ENCODE measurements at regions not wholly inside any gene's neighbourhood (a gene's known extent, or its start where the extent isn't known, plus 50 kb on each side); places are given as distances from the start of the nearest gene placed in this dataset.
A peak's percentile ranks its signal among the peaks of the same experiment; 100 is the strongest.

DNA sequence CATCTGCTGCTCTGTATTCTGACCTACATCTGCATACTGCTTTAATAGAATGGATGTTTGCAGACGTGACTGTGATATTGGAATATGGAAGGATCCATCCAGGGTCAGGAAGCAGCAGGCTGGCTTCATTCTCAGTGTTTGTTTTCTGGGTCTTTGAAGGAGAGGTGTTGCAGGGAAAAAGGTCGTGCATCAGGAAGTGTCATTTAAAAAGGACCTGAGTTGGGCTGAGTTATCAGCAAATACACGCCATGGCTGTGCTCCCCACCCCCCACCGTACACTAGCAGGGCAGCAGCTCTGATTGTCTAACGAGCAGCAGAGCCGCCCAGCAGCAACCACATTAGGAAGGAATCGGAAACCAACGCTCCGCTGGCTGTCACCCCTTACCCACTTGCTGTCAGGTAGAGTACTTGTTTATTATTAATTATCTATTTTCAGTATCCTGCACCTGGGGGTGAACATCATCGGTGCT lies 63.1 kb upstream of the STEAP1B start:
- peak overlapping the region; percentile 19 to 91 (median 82) for H3K27ac ChIP-seq
- H3K27me3 ChIP-seq = peaks cover 0 to 12% (median 0%) of the 10 kb centered on the region in 7 donors
- peak overlapping the region in 9 of 10 donors; percentile 29 to 55 (median 48) for H3K4me3 ChIP-seq
- intact Hi-C loops (cut with DNase I) = loop anchor here in 8 of 10 donors (1.0 to 10.0 kb wide), 8 partner anchors 26 to 452 kb away; partner anchors contain the start of genes IL6 (in 4 of the 8) and HYCC1 (in 1 of the 8)
- ATAC-seq (peak in 6 of 8 donors; percentile 31 to 53 (median 40)), DNase-seq (peak in 1 of 2 donors; percentile 44)
- no peaks in the 10 kb centered on the region for H3K9me3 ChIP-seq
- TF ChIP-seq, protein P1, sequence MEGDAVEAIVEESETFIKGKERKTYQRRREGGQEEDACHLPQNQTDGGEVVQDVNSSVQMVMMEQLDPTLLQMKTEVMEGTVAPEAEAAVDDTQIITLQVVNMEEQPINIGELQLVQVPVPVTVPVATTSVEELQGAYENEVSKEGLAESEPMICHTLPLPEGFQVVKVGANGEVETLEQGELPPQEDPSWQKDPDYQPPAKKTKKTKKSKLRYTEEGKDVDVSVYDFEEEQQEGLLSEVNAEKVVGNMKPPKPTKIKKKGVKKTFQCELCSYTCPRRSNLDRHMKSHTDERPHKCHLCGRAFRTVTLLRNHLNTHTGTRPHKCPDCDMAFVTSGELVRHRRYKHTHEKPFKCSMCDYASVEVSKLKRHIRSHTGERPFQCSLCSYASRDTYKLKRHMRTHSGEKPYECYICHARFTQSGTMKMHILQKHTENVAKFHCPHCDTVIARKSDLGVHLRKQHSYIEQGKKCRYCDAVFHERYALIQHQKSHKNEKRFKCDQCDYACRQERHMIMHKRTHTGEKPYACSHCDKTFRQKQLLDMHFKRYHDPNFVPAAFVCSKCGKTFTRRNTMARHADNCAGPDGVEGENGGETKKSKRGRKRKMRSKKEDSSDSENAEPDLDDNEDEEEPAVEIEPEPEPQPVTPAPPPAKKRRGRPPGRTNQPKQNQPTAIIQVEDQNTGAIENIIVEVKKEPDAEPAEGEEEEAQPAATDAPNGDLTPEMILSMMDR (IDR thresholded peaks at IDR 0.05) = no peak
- H3K4me1 ChIP-seq = peaks cover 13 to 69% (median 65%) of the 10 kb centered on the region in 9 donors
- H3K36me3 ChIP-seq = no peaks in the 10 kb centered on the region
- WGBS, 2 donors = 22 to 25% methylated on average over 10 of the region's 10 CpGs

DNA sequence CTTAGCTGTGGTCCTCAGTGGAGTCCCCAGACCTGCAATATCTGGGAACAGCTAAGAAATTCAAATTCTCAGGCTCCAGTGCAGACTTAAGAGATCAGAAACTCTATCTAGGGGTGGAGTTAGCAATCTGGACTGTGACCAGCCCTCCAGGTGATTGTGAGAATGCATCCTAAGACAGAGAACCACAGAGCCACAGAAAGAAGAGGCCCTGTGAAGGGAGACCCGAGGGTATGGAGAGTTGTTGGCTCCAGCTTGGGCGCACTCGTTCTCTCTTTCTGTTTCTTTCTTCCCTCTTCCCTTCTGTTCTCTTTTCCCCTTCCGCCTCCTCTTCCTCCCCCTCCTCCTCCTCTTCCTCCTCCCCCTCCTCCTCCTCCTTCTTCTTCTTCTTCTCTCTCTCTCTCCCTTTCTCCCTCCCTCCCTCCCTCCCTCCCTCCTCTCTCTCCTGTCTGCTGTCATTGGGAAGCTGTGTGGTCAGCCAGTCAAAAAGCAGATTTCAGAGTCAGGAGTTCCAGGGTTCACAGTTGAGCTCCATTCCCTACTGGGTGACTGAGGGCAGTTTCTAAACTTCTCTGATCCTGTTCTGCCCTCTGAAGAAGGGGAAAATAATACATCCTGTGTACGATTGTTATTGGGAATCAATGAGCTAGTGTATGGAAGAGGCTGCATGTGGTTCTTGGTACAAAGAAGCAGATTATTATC lies 62.1 kb upstream of the STEAP1B start:
- peaks cover 0 to 12% (median 0%) of the 10 kb centered on the region in 7 donors for H3K27me3 ChIP-seq
- no peaks in the 10 kb centered on the region for H3K36me3 ChIP-seq
- TF ChIP-seq, protein P1 (IDR thresholded peaks at IDR 0.05) = no peak
- peak overlapping the region in 4 of 10 donors; percentile 1 to 24 (median 10) for H3K4me3 ChIP-seq
- ATAC-seq (no peak), DNase-seq (no peak)
- H3K4me1 ChIP-seq = peaks cover 13 to 69% (median 65%) of the 10 kb centered on the region in 9 donors
- H3K27ac ChIP-seq = peak overlapping the region in 9 of 10 donors; percentile 72 to 93 (median 85)
- intact Hi-C loops (cut with DNase I) = loop anchor here in 8 of 10 donors (1.0 to 10.0 kb wide), 14 partner anchors 27 to 493 kb away; partner anchors contain the start of genes IL6 (in 5 of the 8), HYCC1 (in 1 of the 8) and TOMM7 (in 1 of the 8)
- no peaks in the 10 kb centered on the region for H3K9me3 ChIP-seq
- 60 to 68% methylated on average over 5 of the region's 5 CpGs for WGBS, 2 donors

DNA sequence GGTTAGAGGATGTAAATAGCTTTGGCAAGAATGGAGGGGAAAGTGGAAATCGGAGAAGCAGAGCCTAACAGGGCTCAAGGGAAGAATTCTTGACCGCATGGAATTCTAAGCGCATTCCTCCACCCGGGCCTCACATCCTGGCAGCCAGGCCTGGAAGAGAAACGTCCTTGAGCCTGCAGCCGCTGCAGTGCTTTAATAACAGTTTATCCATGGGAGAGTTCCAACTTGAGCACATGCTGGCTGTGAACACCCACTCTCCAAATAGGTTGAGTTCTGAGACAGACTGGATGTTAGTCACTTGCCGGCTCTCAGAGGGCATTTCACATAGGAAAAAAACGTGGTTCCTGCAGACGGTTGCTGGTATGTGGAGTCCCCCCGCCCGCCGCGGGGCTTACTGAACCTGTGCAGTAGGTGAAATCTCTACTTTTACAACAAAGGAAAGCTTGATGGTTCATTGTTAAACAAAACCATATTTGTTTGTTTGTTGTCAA lies 61.4 kb upstream of the STEAP1B start:
- Histone ChIP-seq H3K4me3 (peak overlapping the region in 4 of 10 donors; percentile 1 to 24 (median 10)), H3K36me3 (no peaks in the 10 kb centered on the region), H3K9me3 (no peaks in the 10 kb centered on the region), H3K27ac (peak overlapping the region in 9 of 10 donors; percentile 69 to 93 (median 80)), H3K4me1 (peaks cover 13 to 66% (median 63%) of the 10 kb centered on the region in 9 donors), H3K27me3 (peaks cover 0 to 12% (median 0%) of the 10 kb centered on the region in 7 donors)
- 8 to 11% methylated on average over 13 of the region's 13 CpGs for WGBS, 2 donors
- TF ChIP-seq, protein P1 (IDR thresholded peaks at IDR 0.05) = no peak
- DNase-seq = peak; percentile 62 to 86
- ATAC-seq = peak; percentile 79 to 87 (median 84)
- intact Hi-C loops (cut with DNase I) = loop anchor here in 8 of 10 donors (1.0 to 10.0 kb wide), 14 partner anchors 27 to 493 kb away; partner anchors contain the start of genes IL6 (in 5 of the 8), HYCC1 (in 1 of the 8) and TOMM7 (in 1 of the 8)

DNA sequence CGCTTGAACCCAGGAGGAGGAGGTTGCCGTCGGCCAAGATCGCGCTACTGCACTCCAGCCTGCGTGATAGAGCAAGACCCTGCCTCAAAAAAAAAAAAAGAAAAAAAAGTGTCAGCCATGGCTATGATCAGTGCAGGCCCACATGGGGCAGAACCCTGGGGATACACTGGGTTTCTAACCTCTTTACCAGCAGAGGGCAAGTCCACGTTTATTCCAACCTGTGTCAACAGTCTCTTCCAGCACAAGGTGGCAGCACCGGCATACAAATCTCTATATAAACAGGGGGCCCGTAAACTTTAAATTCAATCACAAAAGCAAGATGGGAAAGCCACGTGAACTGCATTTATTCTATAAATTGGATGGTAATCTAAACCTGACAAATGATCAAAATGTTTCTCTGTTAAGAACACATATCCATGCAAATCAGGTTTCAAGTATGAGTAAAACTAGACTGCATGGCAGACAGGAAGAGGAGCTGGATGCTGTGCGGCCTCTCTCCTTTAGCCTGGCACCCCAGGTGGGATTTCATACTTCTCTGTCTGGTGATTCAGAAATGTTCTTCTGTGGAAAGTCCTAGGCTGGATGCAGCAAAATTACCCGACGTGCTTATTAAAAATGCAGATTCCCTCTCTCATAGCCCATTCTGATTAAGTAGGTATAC lies 60.0 kb upstream of the STEAP1B start:
- intact Hi-C loops (cut with DNase I) = loop anchor here (1.0 to 10.0 kb wide), 16 partner anchors 29 to 497 kb away; partner anchors contain the start of genes IL6 (in 6 of the 10), HYCC1 (in 1 of the 10) and TOMM7 (in 1 of the 10)
- 36 to 42% methylated on average over 13 of the region's 13 CpGs for WGBS, 2 donors
- Histone ChIP-seq H3K9me3 (no peaks in the 10 kb centered on the region), H3K27me3 (peaks cover 0 to 12% (median 0%) of the 10 kb centered on the region in 7 donors), H3K4me3 (no peak overlapping the region), H3K27ac (peak overlapping the region in 6 of 10 donors; percentile 69 to 93 (median 86)), H3K36me3 (no peaks in the 10 kb centered on the region), H3K4me1 (peaks cover 8 to 52% (median 49%) of the 10 kb centered on the region in 9 donors)
- ATAC-seq (peak; percentile 64 to 74 (median 70)), DNase-seq (peak; percentile 45 to 82)
- TF ChIP-seq, protein P1 (IDR thresholded peaks at IDR 0.05) = peak; percentile 82 to 96 (median 89)
